ENCODE measurements at regions not wholly inside any gene's neighbourhood (a gene's known extent, or its start where the extent isn't known, plus 50 kb on each side); places are given as distances from the start of the nearest gene placed in this dataset.

GRCh38 chr11:28525636-28526405, 417.6 kb downstream of the METTL15 start:
- Mint-ChIP-seq H3K27me3 (ENCODE audit: unreplicated experiment) (no peaks in the 10 kb centered on the region), H3K4me3 (ENCODE audit: unreplicated experiment) (no peak overlapping the region), H3K4me1 (ENCODE audit: unreplicated experiment) (no peaks in the 10 kb centered on the region), H3K36me3 (ENCODE audit: low read depth, unreplicated experiment) (peaks cover 13% of the 10 kb centered on the region), H3K9me3 (ENCODE audit: unreplicated experiment) (peaks cover 14% of the 10 kb centered on the region), H3K27ac (ENCODE audit: unreplicated experiment) (no peak overlapping the region)
- no peak for TF ChIP-seq CTCF (IDR thresholded peaks at IDR 0.05; ENCODE audit: unreplicated experiment)
- DNase-seq (ENCODE audit: low spot score): no peak

- no peaks in the 10 kb centered on the region for H3K4me1 Mint-ChIP-seq (ENCODE audit: unreplicated experiment)
- peaks cover 14% of the 10 kb centered on the region for H3K9me3 Mint-ChIP-seq (ENCODE audit: unreplicated experiment)
- no peak for DNase-seq (ENCODE audit: low spot score)
- TF ChIP-seq CTCF (IDR thresholded peaks at IDR 0.05; ENCODE audit: unreplicated experiment): no peak
- no peak overlapping the region for H3K4me3 Mint-ChIP-seq (ENCODE audit: unreplicated experiment)
- no peaks in the 10 kb centered on the region for H3K27me3 Mint-ChIP-seq (ENCODE audit: unreplicated experiment)
- H3K36me3 Mint-ChIP-seq (ENCODE audit: low read depth, unreplicated experiment): peaks cover 13% of the 10 kb centered on the region
- no peak overlapping the region for H3K27ac Mint-ChIP-seq (ENCODE audit: unreplicated experiment)
These were observed 415.9 kb downstream of the METTL15 start for GRCh38 chr11:28524098-28524497.

- H3K27ac Mint-ChIP-seq (ENCODE audit: unreplicated experiment): no peak overlapping the region
- peaks cover 8% of the 10 kb centered on the region for H3K9me3 Mint-ChIP-seq (ENCODE audit: unreplicated experiment)
- no peak overlapping the region for H3K4me3 Mint-ChIP-seq (ENCODE audit: unreplicated experiment)
- peaks cover 8% of the 10 kb centered on the region for H3K36me3 Mint-ChIP-seq (ENCODE audit: low read depth, unreplicated experiment)
- H3K4me1 Mint-ChIP-seq (ENCODE audit: unreplicated experiment): no peaks in the 10 kb centered on the region
- H3K27me3 Mint-ChIP-seq (ENCODE audit: unreplicated experiment): peaks cover 1% of the 10 kb centered on the region
- TF ChIP-seq CTCF (IDR thresholded peaks at IDR 0.05; ENCODE audit: unreplicated experiment): no peak
- no peak for DNase-seq (ENCODE audit: low spot score)
These were observed 412.9 kb downstream of the METTL15 start for GRCh38 chr11:28521075-28521474.

- peaks cover 1% of the 10 kb centered on the region for H3K27me3 Mint-ChIP-seq (ENCODE audit: unreplicated experiment)
- H3K36me3 Mint-ChIP-seq (ENCODE audit: low read depth, unreplicated experiment): peaks cover 8% of the 10 kb centered on the region
- H3K27ac Mint-ChIP-seq (ENCODE audit: unreplicated experiment): no peak overlapping the region
- TF ChIP-seq CTCF (IDR thresholded peaks at IDR 0.05; ENCODE audit: unreplicated experiment): no peak
- H3K9me3 Mint-ChIP-seq (ENCODE audit: unreplicated experiment): peaks cover 8% of the 10 kb centered on the region
- no peak for DNase-seq (ENCODE audit: low spot score)
- no peak overlapping the region for H3K4me3 Mint-ChIP-seq (ENCODE audit: unreplicated experiment)
- H3K4me1 Mint-ChIP-seq (ENCODE audit: unreplicated experiment): no peaks in the 10 kb centered on the region
These were observed 412.1 kb downstream of the METTL15 start for GRCh38 chr11:28520291-28520690.

GRCh38 chr11:28518825-28519224, 410.6 kb downstream of the METTL15 start:
- H3K4me3 Mint-ChIP-seq (ENCODE audit: unreplicated experiment): no peak overlapping the region
- H3K27ac Mint-ChIP-seq (ENCODE audit: unreplicated experiment): no peak overlapping the region

More at GRCh38 chr11:28518825-28519224, 410.6 kb downstream of the METTL15 start:
- Mint-ChIP-seq H3K4me1 (ENCODE audit: unreplicated experiment) (no peaks in the 10 kb centered on the region), H3K36me3 (ENCODE audit: low read depth, unreplicated experiment) (no peaks in the 10 kb centered on the region), H3K9me3 (ENCODE audit: unreplicated experiment) (no peaks in the 10 kb centered on the region), H3K27me3 (ENCODE audit: unreplicated experiment) (peaks cover 1% of the 10 kb centered on the region)
- no peak for TF ChIP-seq CTCF (IDR thresholded peaks at IDR 0.05; ENCODE audit: unreplicated experiment)
- no peak for DNase-seq (ENCODE audit: low spot score)

Data from endothelial cell (in vitro differentiated cells).